GM18507 (cell line): ENCODE measurements at regions not wholly inside any gene's neighbourhood (a gene's known extent, or its start where the extent isn't known, plus 50 kb on each side); places are given as distances from the start of the nearest gene placed in this dataset.
A peak's percentile ranks its signal among the peaks of the same experiment; 100 is the strongest.
"Not testable (repeated sequence)": the region's sequence is repeated elsewhere in the genome, so short reads cannot be mapped to it uniquely, and the experiment has no call there.

Experiments
- DNase-seq: peaks from one replicate; pipeline ENCODE4 v3.0.0; 2011; ENCODE audit warnings: low read depth; ENCODE audit not compliant: insufficient read length; ENCODE audit errors: extremely low spot score
- FAIRE-seq: peaks from 2 replicates; lab custom pipeline; 2011; peaks lifted over from hg19 to GRCh38; lab: Jason Lieb, UNC

DNA sequence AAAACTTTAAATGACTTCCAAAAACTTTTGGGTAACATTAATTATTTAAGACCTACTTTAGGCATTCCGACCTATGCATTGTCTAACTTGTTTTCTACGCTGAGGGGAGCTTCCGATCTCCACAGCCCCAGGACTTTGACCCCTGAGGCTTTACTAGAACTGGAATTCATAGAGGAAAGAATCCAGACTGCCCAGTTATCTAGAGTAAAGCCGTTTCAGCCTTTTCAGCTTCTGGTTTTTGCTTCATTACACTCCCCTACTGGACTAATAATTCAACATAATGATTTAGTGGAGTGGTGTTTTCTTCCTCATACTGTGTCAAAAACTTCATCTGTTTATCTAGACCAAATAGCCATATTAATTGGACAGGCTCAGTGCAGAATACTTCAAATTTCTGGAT lies 571.9 kb upstream of the PTGER4 start:
- DNase-seq, FAIRE-seq: not testable (repeated sequence)

GRCh38 chr5:40106847-40107246 lies 572.9 kb upstream of the PTGER4 start:
- FAIRE-seq, result no peak
- no peak for DNase-seq

GRCh38 chr5:40098313-40098712 lies 581.4 kb upstream of the PTGER4 start:
- DNase-seq, result no peak
- FAIRE-seq, result no peak

DNA sequence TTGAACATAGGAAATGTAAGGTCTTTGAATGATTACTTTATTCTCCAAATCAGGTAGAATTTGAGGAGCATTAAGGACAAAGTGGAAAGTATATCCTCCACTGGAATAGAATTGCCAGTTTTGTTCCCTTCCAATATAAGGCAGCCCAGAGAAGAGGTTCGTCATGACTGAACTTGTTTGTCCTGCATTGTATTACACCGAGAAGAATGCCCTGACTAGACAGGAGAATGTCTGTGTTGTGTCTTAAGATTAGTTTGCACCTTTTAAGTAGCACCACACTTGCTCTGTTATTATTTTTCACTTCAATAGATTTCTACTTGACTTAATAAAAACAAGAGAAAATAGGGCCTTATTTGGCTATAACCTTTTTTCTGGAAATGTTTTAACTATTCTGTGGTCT lies 586.2 kb upstream of the PTGER4 start:
- DNase-seq, result no peak
- no peak for FAIRE-seq

GRCh38 chr5:40089269-40089668 lies 590.4 kb upstream of the PTGER4 start:
- FAIRE-seq, result no peak
- DNase-seq, result no peak

DNA sequence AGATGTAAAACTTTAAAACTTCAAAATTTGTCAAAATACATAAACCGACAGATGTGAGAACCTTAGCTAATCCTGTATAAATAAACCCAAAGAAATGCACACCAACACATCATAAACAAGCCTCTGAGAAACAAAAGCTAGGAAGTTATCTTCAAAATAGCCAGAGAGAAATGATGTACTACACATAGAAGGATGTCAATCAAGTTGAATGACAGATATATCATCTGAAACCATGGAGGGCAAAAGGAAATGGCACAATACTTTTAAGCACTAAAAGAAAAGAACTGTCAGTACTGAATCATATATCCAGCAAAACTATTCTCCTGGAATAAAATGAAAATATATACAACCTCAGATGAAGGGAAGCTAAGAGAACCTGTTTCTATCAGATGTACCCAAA lies 595.1 kb upstream of the PTGER4 start:
- FAIRE-seq (no peak), DNase-seq (no peak)

DNA sequence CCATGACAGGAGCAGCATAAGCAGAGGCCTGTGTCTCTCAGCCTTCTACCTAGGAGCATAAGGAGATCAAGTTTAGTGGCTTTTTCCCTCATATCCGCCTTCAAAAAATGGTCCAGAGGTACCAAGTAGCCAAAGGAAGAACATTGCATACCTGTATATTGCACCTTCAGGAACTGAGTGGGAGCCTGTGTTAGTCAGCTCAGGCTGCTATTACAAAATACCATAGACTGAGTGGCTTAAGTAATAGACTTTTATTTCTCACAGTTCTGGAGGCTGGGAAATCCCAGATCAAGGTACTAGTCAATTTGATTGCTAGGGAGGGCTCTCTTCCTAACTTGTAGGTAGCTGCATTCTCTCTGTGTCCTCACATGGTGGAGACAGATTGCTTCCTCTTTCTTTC lies 597.4 kb upstream of the PTGER4 start:
- FAIRE-seq, result no peak

GRCh38 chr5:40080191-40080590 lies 599.5 kb upstream of the PTGER4 start:
- DNase-seq, result no peak
- FAIRE-seq, result no peak

More for the DNA sequence above, 597.4 kb upstream of the PTGER4 start:
- DNase-seq, result no peak

GRCh38 chr5:40078898-40079575 lies 600.7 kb upstream of the PTGER4 start:
- DNase-seq, result no peak
- FAIRE-seq, result no peak

DNA sequence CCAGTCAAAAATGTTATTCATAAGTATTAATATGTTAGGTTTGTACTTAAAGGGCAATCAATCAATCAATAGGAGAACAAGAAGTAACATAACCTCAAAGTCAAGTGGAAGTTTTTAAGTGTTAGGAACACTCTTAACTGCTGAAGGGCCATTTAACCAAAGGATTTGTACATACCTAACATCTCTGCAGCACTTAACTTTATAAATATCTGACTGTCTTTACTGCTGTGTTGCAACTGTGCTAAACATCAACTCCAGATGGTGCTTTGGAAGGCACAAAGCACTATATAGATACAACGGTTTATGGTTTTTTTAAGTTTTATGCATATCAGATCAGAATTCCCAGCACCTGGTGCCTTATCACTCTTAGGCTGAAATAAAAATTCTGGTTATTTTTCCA lies 604.9 kb upstream of the PTGER4 start:
- no peak for DNase-seq

DNA sequence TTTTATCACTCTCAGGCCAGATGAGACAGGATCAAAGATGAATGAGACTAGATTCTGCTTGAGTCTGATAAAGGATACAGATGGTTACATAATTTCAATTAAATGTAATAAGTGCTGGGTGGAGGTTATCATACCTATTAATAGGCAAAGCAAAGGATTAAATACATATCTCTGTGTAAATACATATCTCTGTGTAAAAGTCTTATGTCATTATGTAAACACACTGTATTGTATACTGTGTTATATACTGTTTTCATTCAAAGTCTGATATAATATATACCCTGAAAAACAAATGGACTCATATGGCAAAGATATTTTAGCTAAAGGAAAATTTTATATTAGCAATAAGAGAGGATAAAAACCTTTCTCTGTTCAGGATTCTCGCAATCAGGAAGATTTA lies 605.8 kb upstream of the PTGER4 start:
- DNase-seq (no peak), FAIRE-seq (no peak)

More for the DNA sequence above, 604.9 kb upstream of the PTGER4 start:
- no peak for FAIRE-seq

DNA sequence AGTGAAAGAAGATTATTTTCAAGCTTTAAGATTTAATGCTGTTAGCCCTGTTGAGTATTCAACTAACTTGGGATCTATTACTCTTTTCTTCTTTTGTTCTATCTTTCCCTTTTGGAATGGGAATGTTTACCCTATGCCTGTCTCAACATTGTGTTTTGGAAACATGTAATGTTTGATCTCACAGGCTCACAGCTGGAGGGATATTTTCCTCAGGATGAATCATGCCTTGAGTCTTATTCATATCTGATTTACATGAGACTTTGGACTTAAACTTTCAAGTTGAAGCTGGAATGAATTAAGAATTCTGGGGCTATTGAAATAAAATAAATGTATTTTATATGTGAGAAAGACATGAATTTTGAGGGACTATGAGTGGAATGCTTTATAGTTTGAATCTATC lies 607.8 kb upstream of the PTGER4 start:
- DNase-seq, result no peak
- no peak for FAIRE-seq

GRCh38 chr5:40066616-40067015 lies 613.1 kb upstream of the PTGER4 start:
- FAIRE-seq (no peak), DNase-seq (no peak)

GRCh38 chr5:40052808-40053207 lies 626.9 kb upstream of the PTGER4 start:
- FAIRE-seq (no peak), DNase-seq (no peak)

GRCh38 chr5:40046792-40047191 lies 622.0 kb upstream of the DAB2 start:
- no peak for FAIRE-seq
- DNase-seq, result no peak

GRCh38 chr5:40045429-40045828 lies 620.6 kb upstream of the DAB2 start:
- no peak for FAIRE-seq
- DNase-seq, result no peak

DNA sequence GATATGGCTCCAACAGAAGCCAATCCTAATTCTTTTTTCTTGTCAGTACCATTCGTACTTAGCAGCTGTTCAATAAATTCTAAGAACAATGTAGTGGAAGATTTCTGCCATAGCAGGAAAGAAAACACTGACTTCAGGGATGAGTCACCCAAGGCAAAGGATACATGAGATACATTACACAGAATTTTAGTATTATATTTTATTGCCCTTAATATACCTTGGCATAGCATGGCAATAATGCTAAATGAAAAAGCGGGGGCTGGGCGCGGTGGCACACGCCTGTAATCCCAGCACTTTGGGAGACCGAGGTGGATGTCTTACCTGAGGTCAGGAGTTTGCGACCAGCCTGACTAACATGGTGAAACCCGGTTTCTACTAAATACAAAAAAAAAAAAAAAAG lies 619.1 kb upstream of the DAB2 start:
- DNase-seq, result no peak
- FAIRE-seq, result no peak

GRCh38 chr5:40041452-40041851 lies 616.7 kb upstream of the DAB2 start:
- FAIRE-seq (no peak), DNase-seq (no peak)

DNA sequence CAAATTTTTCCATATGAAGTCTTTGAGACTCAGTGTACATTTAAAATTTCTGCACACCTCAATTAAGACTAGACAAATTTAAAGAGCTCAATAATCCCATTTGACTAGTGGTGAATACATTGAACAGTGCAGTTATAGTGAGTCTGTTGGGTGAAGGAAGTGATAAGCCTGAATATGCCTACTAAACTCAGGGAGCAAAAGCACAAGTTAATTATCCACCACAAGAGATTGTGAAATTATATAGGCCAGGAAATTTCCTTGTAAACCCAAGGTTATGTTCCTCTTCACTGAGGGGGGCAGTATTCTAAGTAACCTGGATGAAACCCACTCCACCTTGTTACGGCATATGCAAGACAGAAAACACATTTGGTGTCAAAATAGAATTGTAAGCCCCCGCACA lies 612.9 kb upstream of the DAB2 start:
- no peak for FAIRE-seq
- DNase-seq, result no peak

- FAIRE-seq, result no peak
- DNase-seq, result no peak
Measured at GRCh38 chr5:40034441-40034840, 609.7 kb upstream of the DAB2 start.

DNA sequence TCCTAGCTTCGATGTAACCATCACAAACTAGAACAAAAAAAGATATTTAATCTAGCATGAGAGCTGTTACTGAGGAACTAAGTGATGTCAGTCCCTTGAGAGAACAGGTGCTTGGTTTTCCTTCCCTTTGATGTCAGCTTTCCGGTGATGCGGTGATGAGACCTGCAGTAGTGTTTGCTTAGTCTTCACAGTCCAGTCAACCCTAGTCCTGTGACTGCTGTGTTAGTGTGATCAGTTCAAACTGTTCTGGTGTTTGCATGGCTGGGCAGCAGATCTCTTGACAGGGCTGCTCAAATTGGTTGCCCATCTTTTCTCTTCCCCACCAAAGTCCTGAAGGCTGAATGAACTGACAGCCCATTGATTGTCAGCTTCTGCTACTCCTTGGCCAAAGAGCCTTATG lies 608.6 kb upstream of the DAB2 start:
- FAIRE-seq, result peak; percentile 73
- DNase-seq, result no peak

DNA sequence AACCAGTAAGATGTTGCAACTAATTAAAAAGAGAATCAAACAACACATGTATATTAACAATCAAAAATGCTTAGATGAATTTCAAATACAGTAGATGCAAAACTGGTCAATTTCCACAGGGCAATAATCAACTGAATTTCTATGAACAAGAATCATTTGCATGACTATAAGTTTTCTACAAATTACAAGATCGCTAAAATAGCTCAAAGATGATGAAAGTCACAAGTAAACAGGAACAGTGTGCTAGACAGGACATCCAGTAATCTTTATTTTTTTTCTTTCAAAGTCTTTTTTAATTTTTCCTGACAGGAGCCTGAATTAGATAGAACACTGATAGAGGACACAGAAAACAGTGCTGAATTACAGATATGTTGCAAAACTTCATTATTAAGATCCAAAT lies 608.2 kb upstream of the DAB2 start:
- FAIRE-seq (no peak), DNase-seq (no peak)
